Activated B cell treated with CpG ODN at 0.5 μM for 24 hours (primary cell): ENCODE measurements at regions not wholly inside any gene's neighbourhood (a gene's known extent, or its start where the extent isn't known, plus 50 kb on each side); places are given as distances from the start of the nearest gene placed in this dataset.

Experiments used
- ATAC-seq: fragments of 200-7000 bp; cut with Tn5 transposase; one replicate; pipeline ENCODE4 v1.10.0; 2021; ENCODE audit warnings: low read depth, mild to moderate bottlenecking, moderate library complexity
- CTCF ChIA-PET: fragments of 350-600 bp; sonication (Branson Sonifier 250); formaldehyde crosslinking; loops from one replicate; lab custom pipeline; 2021; ENCODE audit warnings: antibody characterized with exemption; lab: Charles Lee
- POLR2A ChIA-PET: fragments of 350-600 bp; sonication (Branson Sonifier 250); formaldehyde crosslinking; loops from one replicate; lab custom pipeline; 2021; ENCODE audit warnings: antibody characterized with exemption; lab: Charles Lee
- DNase-seq: peaks from one replicate; pipeline ENCODE4 v3.0.0; 2022
- H3K27ac Mint-ChIP-seq: one replicate; pipeline ENCODE4 v1.8.0; 2020; ENCODE audit warnings: mixed read lengths
- H3K27me3 Mint-ChIP-seq: one replicate; pipeline ENCODE4 v1.8.0; 2021; ENCODE audit warnings: mixed read lengths
- H3K36me3 Mint-ChIP-seq: one replicate; pipeline ENCODE4 v1.8.0; 2021; ENCODE audit warnings: low read depth, mixed read lengths
- H3K4me1 Mint-ChIP-seq: one replicate; pipeline ENCODE4 v1.8.0; 2021; ENCODE audit warnings: mixed read lengths
- H3K4me3 Mint-ChIP-seq: one replicate; pipeline ENCODE4 v1.8.0; 2020; ENCODE audit warnings: mild to moderate bottlenecking, mixed read lengths
- H3K9me3 Mint-ChIP-seq: one replicate; pipeline ENCODE4 v1.8.0; 2020; ENCODE audit warnings: mixed read lengths
- intact Hi-C: fragments of 100-400 bp; cut with micrococcal nuclease; formaldehyde crosslinking; loops from one replicate; pipeline ENCODE4 v1.15.1; 2024
- TF ChIP-seq, protein P1 (sequence below): fragments of 200-600 bp; IDR thresholded peaks from one replicate; pipeline ENCODE4 v1.8.0; 2022; ENCODE audit warnings: antibody characterized with exemption, mild to moderate bottlenecking

DNA sequence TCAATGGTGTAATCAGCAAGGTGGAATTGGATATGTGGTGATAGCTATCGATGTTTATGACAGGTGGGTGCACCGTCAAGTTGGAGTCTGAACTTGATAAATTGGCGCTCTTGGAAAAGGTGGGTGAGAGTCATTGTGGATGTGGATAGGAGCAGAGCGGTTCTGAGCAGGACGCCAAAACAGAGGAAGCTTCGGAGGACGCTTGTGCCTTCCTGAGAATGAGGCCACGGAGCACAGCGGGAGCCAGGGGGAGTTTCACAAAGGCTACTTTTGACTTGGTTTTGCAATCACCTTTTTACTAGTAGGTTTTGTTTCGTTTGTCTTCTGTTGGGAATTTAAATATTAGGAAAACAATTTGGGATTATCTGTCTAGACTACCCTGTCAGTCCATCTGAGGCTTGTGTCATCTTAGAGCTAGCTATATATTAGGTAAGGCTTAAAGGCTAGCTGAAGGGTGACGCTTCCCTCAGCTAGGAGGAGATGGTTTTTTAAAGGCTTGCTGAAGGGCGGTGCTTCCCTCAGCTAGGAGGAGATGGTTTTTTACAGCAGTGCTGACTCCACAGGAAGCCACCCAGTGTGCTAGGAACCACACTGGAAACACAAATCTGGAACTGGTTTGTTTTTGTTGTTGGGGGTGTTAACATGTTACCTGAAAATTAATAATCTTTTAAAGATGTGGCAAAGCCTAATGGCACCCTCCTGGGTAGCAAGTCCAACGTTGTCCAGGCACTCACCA, 142.4 kb upstream of the IRX4 start:
- POLR2A ChIA-PET: no interaction called here
- Mint-ChIP-seq H3K9me3 (no peaks in the 10 kb centered on the region), H3K4me3 (no peak overlapping the region), H3K27ac (no peak overlapping the region), H3K36me3 (no peaks in the 10 kb centered on the region), H3K4me1 (no peaks in the 10 kb centered on the region), H3K27me3 (peaks cover 11% of the 10 kb centered on the region)
- TF ChIP-seq, protein P1, sequence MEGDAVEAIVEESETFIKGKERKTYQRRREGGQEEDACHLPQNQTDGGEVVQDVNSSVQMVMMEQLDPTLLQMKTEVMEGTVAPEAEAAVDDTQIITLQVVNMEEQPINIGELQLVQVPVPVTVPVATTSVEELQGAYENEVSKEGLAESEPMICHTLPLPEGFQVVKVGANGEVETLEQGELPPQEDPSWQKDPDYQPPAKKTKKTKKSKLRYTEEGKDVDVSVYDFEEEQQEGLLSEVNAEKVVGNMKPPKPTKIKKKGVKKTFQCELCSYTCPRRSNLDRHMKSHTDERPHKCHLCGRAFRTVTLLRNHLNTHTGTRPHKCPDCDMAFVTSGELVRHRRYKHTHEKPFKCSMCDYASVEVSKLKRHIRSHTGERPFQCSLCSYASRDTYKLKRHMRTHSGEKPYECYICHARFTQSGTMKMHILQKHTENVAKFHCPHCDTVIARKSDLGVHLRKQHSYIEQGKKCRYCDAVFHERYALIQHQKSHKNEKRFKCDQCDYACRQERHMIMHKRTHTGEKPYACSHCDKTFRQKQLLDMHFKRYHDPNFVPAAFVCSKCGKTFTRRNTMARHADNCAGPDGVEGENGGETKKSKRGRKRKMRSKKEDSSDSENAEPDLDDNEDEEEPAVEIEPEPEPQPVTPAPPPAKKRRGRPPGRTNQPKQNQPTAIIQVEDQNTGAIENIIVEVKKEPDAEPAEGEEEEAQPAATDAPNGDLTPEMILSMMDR: no peak
- DNase-seq (no peak), ATAC-seq (no peak)
- intact Hi-C loops: no loop called here
- CTCF ChIA-PET: no interaction called here

DNA sequence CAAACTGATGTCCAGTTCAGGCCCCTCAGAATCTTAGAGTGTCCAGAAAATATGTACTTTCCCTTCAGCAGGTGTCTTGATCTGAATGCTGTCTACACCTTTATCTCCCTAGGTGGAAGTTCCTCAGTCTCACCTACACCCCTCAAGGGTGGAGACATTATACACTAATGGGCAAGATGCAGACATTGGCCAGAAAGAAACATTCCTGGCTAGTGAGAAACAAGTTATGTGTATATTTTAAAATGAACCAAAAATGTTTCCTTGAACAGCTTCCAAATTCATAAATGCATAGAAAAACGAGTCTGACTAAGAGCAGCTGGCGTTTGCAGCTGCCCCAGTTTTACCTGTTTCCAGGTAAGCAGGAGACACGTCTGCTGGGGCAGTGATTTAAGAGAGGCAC, 140.5 kb upstream of the IRX4 start:
- Mint-ChIP-seq H3K36me3 (no peaks in the 10 kb centered on the region), H3K4me3 (no peak overlapping the region), H3K27ac (no peak overlapping the region), H3K9me3 (no peaks in the 10 kb centered on the region), H3K27me3 (peaks cover 7% of the 10 kb centered on the region), H3K4me1 (no peaks in the 10 kb centered on the region)
- ChIA-PET POLR2A (no interaction called here), CTCF (no interaction called here)
- no peak for ATAC-seq
- no peak for DNase-seq
- TF ChIP-seq, protein P1: no peak
- intact Hi-C loops: no loop called here

DNA sequence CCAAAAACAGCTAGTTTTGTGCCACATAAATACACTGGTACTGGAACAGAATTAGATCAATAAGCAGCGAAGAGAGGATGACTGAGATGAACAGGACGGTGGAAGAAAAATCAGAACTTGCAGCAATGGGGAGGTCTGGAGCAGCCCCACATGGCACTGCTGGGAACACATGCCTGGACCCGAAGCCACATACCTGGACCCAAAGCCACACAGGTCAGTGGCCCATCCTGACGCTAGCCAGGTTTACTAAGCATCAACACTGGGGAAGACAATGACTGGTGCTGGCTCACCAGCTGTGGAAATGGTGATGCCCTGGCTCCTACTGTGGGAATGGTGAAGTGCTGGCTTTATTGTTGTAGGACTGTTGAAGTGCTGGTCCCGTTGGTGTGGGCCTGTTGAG, 139.7 kb upstream of the IRX4 start:
- no peaks in the 10 kb centered on the region for H3K9me3 Mint-ChIP-seq

DNA sequence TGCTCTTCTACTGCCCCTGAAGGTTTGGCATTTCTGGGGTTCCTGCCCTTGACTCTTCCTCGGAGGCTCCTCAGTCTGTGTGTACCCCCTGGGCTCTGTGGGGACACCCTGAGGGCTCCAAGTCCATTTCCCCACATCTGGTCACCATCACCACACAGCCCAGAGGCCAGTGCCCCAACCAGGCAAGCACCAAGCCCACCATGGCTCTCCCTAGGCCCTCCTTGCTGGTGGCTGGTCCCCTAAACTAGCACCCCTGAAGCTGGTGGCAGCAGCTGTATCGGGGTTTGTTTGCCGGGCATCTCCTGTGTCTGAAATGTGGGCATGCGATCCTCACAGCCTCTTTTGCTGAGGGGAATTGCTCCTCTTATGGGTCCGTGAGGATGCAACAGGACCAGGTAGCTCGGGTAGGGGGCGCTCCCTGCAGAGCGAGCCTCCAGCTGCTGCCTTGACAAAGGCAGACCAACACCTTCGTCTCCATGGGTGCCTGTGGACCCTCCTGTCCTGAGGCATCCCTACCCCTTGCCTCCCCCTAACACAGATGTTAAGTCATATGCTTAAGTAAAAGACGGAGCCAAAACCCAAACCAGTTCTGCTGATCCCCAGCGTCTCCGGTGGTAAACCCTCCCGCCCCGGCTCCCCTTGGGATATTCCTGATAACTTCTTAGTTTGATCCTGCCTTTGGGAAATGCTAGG, 138.9 kb upstream of the IRX4 start:
- CTCF ChIA-PET: no interaction called here
- H3K9me3 Mint-ChIP-seq: no peaks in the 10 kb centered on the region
- ATAC-seq (no peak), DNase-seq (no peak)
- POLR2A ChIA-PET: no interaction called here
- H3K4me1 Mint-ChIP-seq: no peaks in the 10 kb centered on the region
- no peak overlapping the region for H3K27ac Mint-ChIP-seq
- no peak overlapping the region for H3K4me3 Mint-ChIP-seq
- peaks cover 7% of the 10 kb centered on the region for H3K27me3 Mint-ChIP-seq
- TF ChIP-seq, protein P1: no peak
- no peaks in the 10 kb centered on the region for H3K36me3 Mint-ChIP-seq
- intact Hi-C loops: no loop called here

More for the DNA sequence above, 139.7 kb upstream of the IRX4 start:
- H3K4me1 Mint-ChIP-seq: no peaks in the 10 kb centered on the region
- no peaks in the 10 kb centered on the region for H3K36me3 Mint-ChIP-seq
- H3K27me3 Mint-ChIP-seq: peaks cover 7% of the 10 kb centered on the region
- no peak for DNase-seq
- H3K27ac Mint-ChIP-seq: no peak overlapping the region
- ATAC-seq: no peak
- CTCF ChIA-PET: no interaction called here
- no peak overlapping the region for H3K4me3 Mint-ChIP-seq
- intact Hi-C loops: no loop called here
- POLR2A ChIA-PET: no interaction called here
- TF ChIP-seq, protein P1: no peak

DNA sequence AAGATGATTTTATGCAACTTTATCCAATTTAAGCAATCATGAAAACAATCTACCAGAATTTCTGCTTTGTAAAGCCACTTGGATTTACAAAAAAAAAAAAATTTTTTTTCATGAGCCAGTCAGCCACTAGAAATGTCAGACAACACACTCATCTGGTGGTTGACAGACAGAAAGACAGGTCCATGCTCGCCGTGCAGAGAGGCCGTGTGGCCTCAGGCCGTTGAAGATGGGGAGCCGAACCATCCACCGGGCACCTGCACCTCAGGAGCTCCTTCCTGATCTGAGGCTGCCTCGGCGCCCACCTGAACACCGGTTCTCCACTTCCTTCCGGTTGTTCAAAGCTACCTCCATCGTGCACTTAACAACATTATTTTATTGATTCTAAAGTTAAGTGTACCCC, 138.0 kb upstream of the IRX4 start:
- no peaks in the 10 kb centered on the region for H3K36me3 Mint-ChIP-seq
- H3K27ac Mint-ChIP-seq: no peak overlapping the region
- no peaks in the 10 kb centered on the region for H3K4me1 Mint-ChIP-seq
- ChIA-PET POLR2A (no interaction called here), CTCF (no interaction called here)
- no peak overlapping the region for H3K4me3 Mint-ChIP-seq
- intact Hi-C loops: no loop called here
- no peaks in the 10 kb centered on the region for H3K9me3 Mint-ChIP-seq
- DNase-seq (no peak), ATAC-seq (no peak)
- peaks cover 7% of the 10 kb centered on the region for H3K27me3 Mint-ChIP-seq
- TF ChIP-seq, protein P1: no peak
